ENCODE measurements at regions not wholly inside any gene's neighbourhood (a gene's known extent, or its start where the extent isn't known, plus 50 kb on each side); places are given as distances from the start of the nearest gene placed in this dataset.

DNA sequence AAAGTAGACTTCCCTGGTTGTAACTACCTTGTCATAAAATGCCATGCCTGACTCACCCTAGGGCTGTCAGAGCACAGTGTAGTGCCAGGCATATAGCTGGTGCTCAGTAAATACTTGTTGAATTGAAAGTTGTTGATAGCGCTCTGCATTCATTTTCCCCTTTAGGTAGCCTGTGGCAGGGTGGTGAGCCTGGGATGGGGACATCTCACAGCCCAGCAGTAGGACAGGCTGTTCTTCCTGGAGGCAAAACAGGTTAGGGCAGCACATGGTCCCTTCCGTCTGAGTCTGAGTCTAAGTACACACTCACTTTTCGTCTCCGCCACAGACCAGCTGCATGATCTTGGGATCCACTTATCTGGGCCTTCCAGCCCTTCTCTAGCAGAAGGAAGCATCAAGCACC lies 401.9 kb downstream of the ZSWIM6 start:
- no peak for TF ChIP-seq POLR2A (IDR thresholded peaks at IDR 0.05; ENCODE audit: low read depth, low read length)
- TF ChIP-seq POLR2AphosphoS5 (IDR thresholded peaks at IDR 0.05; ENCODE audit: low read depth, low read length), result no peak
- TF ChIP-seq TAF1 (IDR thresholded peaks at IDR 0.05; ENCODE audit: borderline replicate concordance, low read depth, low read length), result no peak
- DNase-seq (ENCODE audit: insufficient read length) (no peak), FAIRE-seq (no peak)

DNA sequence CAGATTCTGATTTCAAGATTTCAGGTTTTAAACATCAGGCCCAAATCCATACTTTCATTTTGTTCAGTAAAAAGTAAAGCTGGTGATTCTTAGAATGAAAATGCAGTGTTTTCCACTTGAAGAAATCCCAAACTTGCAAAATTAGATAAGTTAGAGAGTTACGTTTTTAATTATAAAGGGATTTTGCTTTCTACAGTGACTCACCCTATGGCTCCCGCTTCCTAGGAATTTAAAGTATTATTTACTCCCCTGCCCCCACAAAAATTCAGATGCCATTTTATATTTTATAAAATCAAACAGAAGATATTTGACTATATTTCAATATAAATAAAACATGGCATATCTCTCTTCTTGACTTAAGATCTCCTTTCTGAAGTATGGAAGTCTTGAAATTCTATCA lies 402.9 kb downstream of the ZSWIM6 start:
- TF ChIP-seq POLR2AphosphoS5 (IDR thresholded peaks at IDR 0.05; ENCODE audit: low read depth, low read length) (no peak), POLR2A (IDR thresholded peaks at IDR 0.05; ENCODE audit: low read depth, low read length) (no peak), TAF1 (IDR thresholded peaks at IDR 0.05; ENCODE audit: borderline replicate concordance, low read depth, low read length) (no peak)
- FAIRE-seq, result no peak
- DNase-seq (ENCODE audit: insufficient read length), result no peak

DNA sequence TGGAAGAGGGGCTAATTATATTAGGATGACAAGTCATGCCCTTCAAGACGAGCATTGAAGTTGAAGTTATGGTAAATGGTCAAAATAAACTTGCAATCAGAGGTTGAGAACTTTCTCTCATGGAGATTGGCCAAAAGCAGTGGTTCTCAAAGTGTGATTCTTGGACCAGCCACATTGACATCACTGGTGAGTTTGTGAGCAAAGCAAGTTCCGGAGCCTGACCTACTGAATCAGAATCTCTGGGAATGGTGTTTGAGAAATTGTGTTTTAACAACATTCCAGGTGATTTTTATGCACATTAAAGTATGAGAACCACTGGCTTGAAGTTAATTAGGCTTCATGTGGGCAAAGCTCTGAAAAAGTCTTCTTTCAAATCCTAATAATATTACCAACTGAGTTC lies 403.5 kb downstream of the ZSWIM6 start:
- no peak for DNase-seq (ENCODE audit: insufficient read length)
- no peak for FAIRE-seq
- TF ChIP-seq TAF1 (IDR thresholded peaks at IDR 0.05; ENCODE audit: borderline replicate concordance, low read depth, low read length), result no peak
- no peak for TF ChIP-seq POLR2AphosphoS5 (IDR thresholded peaks at IDR 0.05; ENCODE audit: low read depth, low read length)
- TF ChIP-seq POLR2A (IDR thresholded peaks at IDR 0.05; ENCODE audit: low read depth, low read length), result no peak

DNA sequence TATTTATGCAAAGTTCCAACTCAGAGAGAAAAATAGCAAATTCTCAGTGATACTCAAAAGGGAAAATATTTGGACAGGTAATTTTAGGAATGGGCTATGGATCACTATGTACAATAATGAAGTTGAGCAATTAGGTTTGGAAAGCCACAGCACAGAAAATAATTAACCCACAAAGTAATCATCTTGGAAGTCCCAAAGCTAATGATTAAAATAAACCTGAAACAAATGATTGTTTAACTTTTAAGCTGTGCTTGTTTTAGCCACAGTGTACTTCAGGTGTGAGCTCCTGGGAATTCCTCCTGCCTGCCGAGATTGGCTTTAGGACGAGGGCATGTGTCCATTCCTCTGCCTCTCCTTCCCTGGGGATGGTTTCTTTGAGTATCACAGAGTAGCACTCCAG lies 403.9 kb downstream of the ZSWIM6 start:
- no peak for TF ChIP-seq POLR2AphosphoS5 (IDR thresholded peaks at IDR 0.05; ENCODE audit: low read depth, low read length)
- no peak for TF ChIP-seq POLR2A (IDR thresholded peaks at IDR 0.05; ENCODE audit: low read depth, low read length)
- no peak for TF ChIP-seq TAF1 (IDR thresholded peaks at IDR 0.05; ENCODE audit: borderline replicate concordance, low read depth, low read length)
- DNase-seq (ENCODE audit: insufficient read length), result no peak
- no peak for FAIRE-seq

DNA sequence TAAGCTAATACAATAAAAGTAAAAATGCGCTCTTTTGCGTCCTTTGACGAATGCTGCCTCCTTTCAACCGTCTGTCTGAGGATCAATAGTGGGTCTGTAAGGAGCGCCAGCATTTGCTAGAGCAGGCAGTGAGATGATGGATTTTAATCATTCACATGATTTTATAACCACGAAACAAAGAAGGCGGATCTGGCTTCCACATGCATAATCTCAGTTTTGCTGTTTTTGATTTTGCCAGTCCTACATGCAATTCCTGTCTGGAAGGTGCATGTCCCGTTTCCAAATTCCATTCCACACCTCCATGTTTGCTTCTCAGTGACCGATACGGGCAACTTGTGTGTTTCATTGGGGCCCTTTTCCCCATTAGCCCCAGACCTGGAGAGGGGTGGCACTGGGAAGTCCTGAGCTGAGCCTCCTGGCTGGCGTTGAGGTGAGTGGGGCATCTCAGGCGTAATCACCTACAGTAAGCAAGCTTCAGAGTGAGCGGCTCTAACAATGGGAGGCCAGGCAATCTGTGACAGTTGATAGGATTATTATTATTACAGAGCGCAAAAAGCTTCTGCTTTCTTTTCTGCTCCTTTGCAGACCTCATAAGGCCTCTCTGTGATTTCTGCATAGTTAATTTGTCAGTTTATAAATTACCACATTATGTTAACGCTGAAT lies 405.4 kb downstream of the ZSWIM6 start:
- DNase-seq (ENCODE audit: insufficient read length), result no peak
- FAIRE-seq, result no peak
- TF ChIP-seq POLR2A (IDR thresholded peaks at IDR 0.05; ENCODE audit: low read depth, low read length) (no peak), POLR2AphosphoS5 (IDR thresholded peaks at IDR 0.05; ENCODE audit: low read depth, low read length) (no peak), TAF1 (IDR thresholded peaks at IDR 0.05; ENCODE audit: borderline replicate concordance, low read depth, low read length) (no peak)

DNA sequence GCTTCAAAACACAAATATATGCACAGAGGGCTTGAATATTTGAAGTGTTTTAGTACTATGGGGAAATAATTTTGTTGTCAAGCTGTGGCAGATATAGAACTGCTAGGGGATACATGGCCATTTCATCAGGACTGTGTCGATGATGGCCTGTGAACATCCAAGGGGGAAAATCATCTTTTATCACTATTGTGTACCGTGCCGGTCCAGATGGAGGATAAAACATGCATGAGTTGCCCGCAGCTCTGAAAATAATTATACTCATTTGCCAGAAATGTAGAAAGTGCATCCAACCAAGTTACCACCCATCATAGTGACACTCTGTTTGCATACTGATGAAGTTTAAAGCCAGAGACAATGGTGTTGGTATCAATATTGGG lies 405.9 kb downstream of the ZSWIM6 start:
- DNase-seq (ENCODE audit: insufficient read length), result no peak
- FAIRE-seq, result no peak
- TF ChIP-seq TAF1 (IDR thresholded peaks at IDR 0.05; ENCODE audit: borderline replicate concordance, low read depth, low read length) (no peak), POLR2AphosphoS5 (IDR thresholded peaks at IDR 0.05; ENCODE audit: low read depth, low read length) (no peak), POLR2A (IDR thresholded peaks at IDR 0.05; ENCODE audit: low read depth, low read length) (no peak)

DNA sequence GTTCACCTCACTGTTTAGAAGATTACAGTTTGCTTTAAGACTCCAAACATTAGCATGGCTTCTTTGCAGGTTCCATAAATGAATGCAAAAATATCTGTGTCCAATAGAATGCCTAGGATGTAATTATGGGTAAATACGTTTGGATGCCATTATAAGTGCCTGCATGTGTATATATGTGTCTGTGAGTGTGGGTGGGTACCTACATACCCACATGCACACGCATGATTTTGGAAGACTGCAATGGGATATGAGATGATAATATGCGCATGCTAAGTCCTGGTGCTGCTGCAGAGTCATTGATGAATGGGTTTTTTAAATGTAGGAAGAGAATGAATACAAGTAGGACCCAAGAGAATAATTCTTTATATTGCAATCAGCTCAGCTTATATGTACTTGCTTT lies 406.4 kb downstream of the ZSWIM6 start:
- FAIRE-seq (no peak), DNase-seq (ENCODE audit: insufficient read length) (no peak)
- no peak for TF ChIP-seq TAF1 (IDR thresholded peaks at IDR 0.05; ENCODE audit: borderline replicate concordance, low read depth, low read length)
- TF ChIP-seq POLR2A (IDR thresholded peaks at IDR 0.05; ENCODE audit: low read depth, low read length), result no peak
- TF ChIP-seq POLR2AphosphoS5 (IDR thresholded peaks at IDR 0.05; ENCODE audit: low read depth, low read length), result no peak

DNA sequence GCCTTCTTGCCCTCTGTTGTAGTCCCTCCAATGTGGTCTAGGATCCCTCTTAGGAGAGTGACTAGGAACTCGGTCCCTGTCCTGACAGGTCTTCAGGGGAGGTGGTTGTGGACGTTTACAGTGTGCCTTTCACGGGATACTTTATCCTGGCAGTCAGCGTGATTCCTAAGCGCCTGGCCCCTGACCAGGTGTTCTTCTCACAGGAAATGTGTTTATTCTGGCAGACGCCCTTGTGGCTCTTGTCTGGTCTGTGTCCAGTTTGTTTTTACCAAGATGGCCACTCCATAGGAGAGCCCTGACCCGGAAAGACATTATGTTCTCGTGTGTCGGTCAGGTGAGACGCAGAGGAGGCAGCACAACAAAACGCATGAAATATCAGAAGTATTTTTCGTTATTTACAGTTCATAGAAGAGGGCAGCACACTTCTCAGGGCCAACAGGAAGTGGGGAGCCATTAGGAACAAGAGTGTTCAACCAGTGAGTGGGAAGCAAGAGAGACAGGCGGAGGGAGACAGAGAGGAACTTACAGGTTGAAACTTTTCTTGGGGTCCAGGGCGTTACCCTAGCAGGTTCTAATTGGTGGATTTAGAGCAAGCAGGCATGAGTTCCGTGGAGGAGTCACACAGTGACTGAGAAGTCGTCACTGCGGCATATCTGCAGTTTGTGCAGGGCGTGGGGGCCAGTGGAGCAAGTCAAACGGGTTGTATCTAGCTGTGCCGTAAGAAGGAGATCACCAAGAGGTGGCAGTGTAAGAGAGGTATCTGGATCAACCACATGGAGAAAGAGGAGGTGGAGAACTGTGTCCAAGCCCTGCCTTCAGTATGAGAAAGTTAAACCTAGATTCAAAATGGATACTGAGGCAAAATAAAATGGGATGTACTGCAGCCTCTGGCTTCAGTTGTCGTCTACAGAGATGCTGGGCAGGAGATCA lies 412.9 kb downstream of the ZSWIM6 start:
- DNase-seq (ENCODE audit: insufficient read length), result no peak
- TF ChIP-seq TAF1 (IDR thresholded peaks at IDR 0.05; ENCODE audit: borderline replicate concordance, low read depth, low read length) (no peak), POLR2A (IDR thresholded peaks at IDR 0.05; ENCODE audit: low read depth, low read length) (no peak), POLR2AphosphoS5 (IDR thresholded peaks at IDR 0.05; ENCODE audit: low read depth, low read length) (no peak)
- FAIRE-seq, result no peak

DNA sequence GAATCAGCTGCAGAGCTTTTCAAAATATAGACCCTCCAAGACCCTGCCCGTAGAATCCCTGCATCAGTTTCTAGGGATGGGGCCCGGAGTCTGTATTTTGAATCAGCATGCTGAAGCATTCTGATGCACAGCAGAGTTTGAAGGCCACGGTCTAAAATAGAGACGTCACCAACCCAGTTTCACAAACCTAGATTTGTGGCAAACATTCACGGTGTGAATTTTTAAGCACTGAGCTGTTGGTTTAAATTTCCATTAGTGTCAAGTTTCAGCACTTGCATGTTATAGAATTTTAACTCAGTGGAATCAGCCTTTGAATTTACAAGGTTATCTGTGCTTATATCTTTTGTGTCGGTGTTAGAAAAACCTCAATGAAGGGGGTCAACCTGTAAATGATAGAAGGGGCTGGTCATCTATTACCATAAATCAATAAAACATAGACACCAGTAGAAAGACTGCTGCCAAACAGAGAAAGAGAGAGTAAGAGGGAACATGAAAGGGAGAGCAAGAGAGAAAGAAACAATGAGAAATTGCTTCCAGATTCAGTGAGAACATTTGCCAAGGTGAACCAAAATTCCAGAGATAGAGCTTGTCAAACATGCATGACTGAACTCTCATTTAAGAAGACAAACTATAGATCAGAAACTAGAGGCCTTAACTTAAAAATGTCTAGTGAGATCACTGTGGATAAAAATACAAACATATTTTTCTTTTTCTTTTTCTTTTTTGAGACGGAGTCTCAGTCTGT lies 414.9 kb downstream of the ZSWIM6 start:
- FAIRE-seq (no peak), DNase-seq (ENCODE audit: insufficient read length) (no peak)
- TF ChIP-seq POLR2AphosphoS5 (IDR thresholded peaks at IDR 0.05; ENCODE audit: low read depth, low read length) (no peak), TAF1 (IDR thresholded peaks at IDR 0.05; ENCODE audit: borderline replicate concordance, low read depth, low read length) (no peak), POLR2A (IDR thresholded peaks at IDR 0.05; ENCODE audit: low read depth, low read length) (no peak)

DNA sequence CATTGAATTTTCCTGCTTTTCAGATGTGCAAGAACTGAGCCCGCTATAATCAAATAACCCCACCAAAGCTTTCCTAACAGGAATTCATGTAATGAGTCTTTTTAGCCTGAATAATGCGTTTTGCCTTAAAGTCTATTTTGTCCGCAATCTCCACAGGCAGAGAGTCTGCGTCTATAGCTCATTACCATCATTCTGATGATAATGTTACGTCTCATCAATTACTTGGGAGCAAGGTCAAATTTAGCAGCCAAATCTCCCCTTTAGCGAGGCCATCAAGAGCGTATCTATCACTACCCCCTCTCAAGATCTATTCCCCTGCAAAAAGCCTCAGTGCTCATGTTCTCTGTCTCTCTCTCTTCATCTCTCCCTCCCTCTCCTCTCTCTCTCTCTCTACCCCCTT lies 416.1 kb downstream of the ZSWIM6 start:
- no peak for TF ChIP-seq TAF1 (IDR thresholded peaks at IDR 0.05; ENCODE audit: borderline replicate concordance, low read depth, low read length)
- TF ChIP-seq POLR2A (IDR thresholded peaks at IDR 0.05; ENCODE audit: low read depth, low read length), result no peak
- no peak for TF ChIP-seq POLR2AphosphoS5 (IDR thresholded peaks at IDR 0.05; ENCODE audit: low read depth, low read length)
- FAIRE-seq, result no peak
- no peak for DNase-seq (ENCODE audit: insufficient read length)

DNA sequence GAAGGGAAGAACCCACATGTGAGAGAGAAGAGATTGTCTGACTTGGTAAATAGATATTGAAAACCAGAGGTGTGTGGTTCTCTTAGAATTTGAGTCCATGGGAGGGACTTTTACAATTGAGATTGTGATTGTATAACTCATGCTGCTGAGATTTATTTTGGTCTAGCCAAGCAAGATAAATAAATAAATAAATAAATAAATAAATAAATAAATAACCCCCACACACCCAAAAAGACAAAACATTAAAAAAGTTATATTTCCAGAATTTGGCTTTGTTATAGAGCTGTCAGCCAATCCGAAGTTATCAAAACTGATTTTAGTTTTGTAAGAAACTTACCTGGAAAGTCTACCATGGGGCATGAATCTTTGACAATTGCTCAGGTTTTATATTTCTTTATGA lies 416.6 kb downstream of the ZSWIM6 start:
- no peak for DNase-seq (ENCODE audit: insufficient read length)
- no peak for FAIRE-seq
- TF ChIP-seq POLR2A (IDR thresholded peaks at IDR 0.05; ENCODE audit: low read depth, low read length), result no peak
- TF ChIP-seq TAF1 (IDR thresholded peaks at IDR 0.05; ENCODE audit: borderline replicate concordance, low read depth, low read length), result no peak
- TF ChIP-seq POLR2AphosphoS5 (IDR thresholded peaks at IDR 0.05; ENCODE audit: low read depth, low read length), result no peak
